ENCODE measurements at regions not wholly inside any gene's neighbourhood (a gene's known extent, or its start where the extent isn't known, plus 50 kb on each side); places are given as distances from the start of the nearest gene placed in this dataset.

GRCh38 chr15:60244813-60245212 lies 153.0 kb downstream of the ANXA2 start:
- DNase-seq: no peak
- Histone ChIP-seq H3K9ac (ENCODE audit: insufficient read depth in 1 of 2, low read length in 2 of 2) (no peak overlapping the region), H3K27me3 (ENCODE audit: control insufficient read depth in 3 of 3, insufficient read depth in 3 of 3, low read length in 2 of 3) (no peaks in the 10 kb centered on the region), H3K4me1 (ENCODE audit: control insufficient read depth in 5 of 5, insufficient read depth in 5 of 5, low read length in 5 of 5) (no peaks in the 10 kb centered on the region), H3K27ac (ENCODE audit: low read depth in 1 of 2, low read length in 1 of 2) (no peak overlapping the region), H3K9me3 (ENCODE audit: control insufficient read depth in 4 of 4, insufficient read depth in 3 of 4, low read length in 3 of 4) (no peaks in the 10 kb centered on the region), H3K36me3 (ENCODE audit: control insufficient read depth in 4 of 4, insufficient read depth in 4 of 4, low read length in 4 of 4) (no peaks in the 10 kb centered on the region), H3K4me3 (no peak overlapping the region)
- no peak for TF ChIP-seq CTCF (IDR thresholded peaks at IDR 0.05; ENCODE audit: control extremely low read depth, extremely low read depth)
- ATAC-seq (ENCODE audit: insufficient read depth, low FRiP score): no peak

GRCh38 chr15:60250316-60250715 lies 147.5 kb downstream of the ANXA2 start:
- H3K36me3 ChIP-seq (ENCODE audit: control insufficient read depth in 4 of 4, insufficient read depth in 4 of 4, low read length in 4 of 4): no peaks in the 10 kb centered on the region
- no peak overlapping the region for H3K9ac ChIP-seq (ENCODE audit: insufficient read depth in 1 of 2, low read length in 2 of 2)
- WGBS, 2 donors: 55 to 64% methylated on average over 3 of the region's 3 CpGs
- H3K4me3 ChIP-seq: no peak overlapping the region
- no peak for ATAC-seq (ENCODE audit: insufficient read depth, low FRiP score)
- peak; percentile 15 to 84 (median 80) for DNase-seq
- no peaks in the 10 kb centered on the region for H3K27me3 ChIP-seq (ENCODE audit: control insufficient read depth in 3 of 3, insufficient read depth in 3 of 3, low read length in 2 of 3)
- H3K27ac ChIP-seq (ENCODE audit: low read depth in 1 of 2, low read length in 1 of 2): no peak overlapping the region
- H3K9me3 ChIP-seq (ENCODE audit: control insufficient read depth in 4 of 4, insufficient read depth in 3 of 4, low read length in 3 of 4): no peaks in the 10 kb centered on the region
- TF ChIP-seq CTCF (IDR thresholded peaks at IDR 0.05; ENCODE audit: control extremely low read depth, extremely low read depth): no peak
- H3K4me1 ChIP-seq (ENCODE audit: control insufficient read depth in 5 of 5, insufficient read depth in 5 of 5, low read length in 5 of 5): peaks cover 0 to 6% (median 0%) of the 10 kb centered on the region in 5 donors

GRCh38 chr15:60251300-60252070 lies 146.3 kb downstream of the ANXA2 start:
- no peaks in the 10 kb centered on the region for H3K36me3 ChIP-seq (ENCODE audit: control insufficient read depth in 4 of 4, insufficient read depth in 4 of 4, low read length in 4 of 4)
- peaks cover 0 to 6% (median 0%) of the 10 kb centered on the region in 5 donors for H3K4me1 ChIP-seq (ENCODE audit: control insufficient read depth in 5 of 5, insufficient read depth in 5 of 5, low read length in 5 of 5)
- no peak overlapping the region for H3K9ac ChIP-seq (ENCODE audit: insufficient read depth in 1 of 2, low read length in 2 of 2)
- no peaks in the 10 kb centered on the region for H3K9me3 ChIP-seq (ENCODE audit: control insufficient read depth in 4 of 4, insufficient read depth in 3 of 4, low read length in 3 of 4)
- H3K27ac ChIP-seq (ENCODE audit: low read depth in 1 of 2, low read length in 1 of 2): no peak overlapping the region
- TF ChIP-seq CTCF (IDR thresholded peaks at IDR 0.05; ENCODE audit: control extremely low read depth, extremely low read depth): no peak
- no peak for DNase-seq
- H3K27me3 ChIP-seq (ENCODE audit: control insufficient read depth in 3 of 3, insufficient read depth in 3 of 3, low read length in 2 of 3): no peaks in the 10 kb centered on the region
- ATAC-seq (ENCODE audit: insufficient read depth, low FRiP score): no peak
- no peak overlapping the region for H3K4me3 ChIP-seq
- WGBS, 2 donors: 33 to 40% methylated on average over 6 of the region's 6 CpGs

GRCh38 chr15:60254416-60254815 lies 143.4 kb downstream of the ANXA2 start:
- no peak for TF ChIP-seq CTCF (IDR thresholded peaks at IDR 0.05; ENCODE audit: control extremely low read depth, extremely low read depth)
- DNase-seq: no peak
- Histone ChIP-seq H3K27me3 (ENCODE audit: control insufficient read depth in 3 of 3, insufficient read depth in 3 of 3, low read length in 2 of 3) (no peaks in the 10 kb centered on the region), H3K4me1 (ENCODE audit: control insufficient read depth in 5 of 5, insufficient read depth in 5 of 5, low read length in 5 of 5) (peaks cover 0 to 6% (median 0%) of the 10 kb centered on the region in 5 donors), H3K4me3 (no peak overlapping the region), H3K9ac (ENCODE audit: insufficient read depth in 1 of 2, low read length in 2 of 2) (no peak overlapping the region), H3K9me3 (ENCODE audit: control insufficient read depth in 4 of 4, insufficient read depth in 3 of 4, low read length in 3 of 4) (no peaks in the 10 kb centered on the region), H3K36me3 (ENCODE audit: control insufficient read depth in 4 of 4, insufficient read depth in 4 of 4, low read length in 4 of 4) (no peaks in the 10 kb centered on the region), H3K27ac (ENCODE audit: low read depth in 1 of 2, low read length in 1 of 2) (no peak overlapping the region)
- 88 to 94% methylated on average over 1 of the region's 1 CpG for WGBS, 2 donors
- no peak for ATAC-seq (ENCODE audit: insufficient read depth, low FRiP score)

All from lung (tissue), 11 donors.